ENCODE measurements at regions not wholly inside any gene's neighbourhood (a gene's known extent, or its start where the extent isn't known, plus 50 kb on each side); places are given as distances from the start of the nearest gene placed in this dataset.

- intact Hi-C loops (cut with micrococcal nuclease) = no loop called here
- no peak for ATAC-seq
These were observed 106.6 kb upstream of the DDX18 start for GRCh38 chr2:117707874-117708273.

More at GRCh38 chr2:117707874-117708273, 106.6 kb upstream of the DDX18 start:
- CTCF ChIA-PET = no interaction called here
- no peak overlapping the region for H2AFZ ChIP-seq (ENCODE audit: low read depth, low read length, poor library complexity, severe bottlenecking)
- H3K9me2 ChIP-seq (ENCODE audit: insufficient read depth) = no peaks in the 10 kb centered on the region
- H3K27ac ChIP-seq (ENCODE audit: low read depth, low read length) = no peak overlapping the region
- no peaks in the 10 kb centered on the region for H4K20me1 ChIP-seq (ENCODE audit: insufficient read depth)
- no peak overlapping the region for H3K4me2 ChIP-seq (ENCODE audit: low read length)
- RAD21 ChIA-PET (ENCODE audit: low non-redundant PET in 1 of 2, low total read pairs in 2 of 2, uncharacterized antibody in 2 of 2, unreplicated experiment in 2 of 2) = no interaction called here
- no peaks in the 10 kb centered on the region for H3K9me3 ChIP-seq (ENCODE audit: control insufficient read depth in 1 of 2, insufficient read depth in 1 of 2, low read depth in 1 of 2, low read length in 2 of 2)
- no peak for DNase-seq (ENCODE audit: low read depth, low spot score)
- H3K4me3 ChIP-seq (replicated peaks in 1 of 2; ENCODE audit: low read depth in 1 of 2, low read length in 2 of 2) = no peak overlapping the region
- H3K4me1 ChIP-seq (ENCODE audit: control insufficient read depth in 1 of 2, insufficient read depth in 2 of 2, low read length in 2 of 2) = no peaks in the 10 kb centered on the region
- no peak overlapping the region for H3K9ac ChIP-seq (ENCODE audit: low read length)
- no peaks in the 10 kb centered on the region for H3K36me3 ChIP-seq (ENCODE audit: control insufficient read depth in 1 of 2, insufficient read depth in 2 of 2, low read length in 2 of 2)
- TF ChIP-seq SP1 (IDR thresholded peaks at IDR 0.05; ENCODE audit: low read depth) (no peak), POLR2A (IDR thresholded peaks at IDR 0.05; ENCODE audit: borderline replicate concordance, extremely low read depth, insufficient read depth, insufficient read length) (no peak), ELF1 (IDR thresholded peaks at IDR 0.05; ENCODE audit: borderline replicate concordance, low read depth) (no peak), REST (IDR thresholded peaks at IDR 0.05; ENCODE audit: low read depth) (no peak), JUND (IDR thresholded peaks at IDR 0.05) (no peak), RAD21 (IDR thresholded peaks at IDR 0.05; ENCODE audit: low read depth) (no peak), ZNF274 (IDR thresholded peaks at IDR 0.05; ENCODE audit: low read depth, low read length) (no peak)
- no peaks in the 10 kb centered on the region for H3K27me3 ChIP-seq (ENCODE audit: insufficient read depth, low read length)
- H3K79me2 ChIP-seq (ENCODE audit: insufficient read depth, low read length) = no peaks in the 10 kb centered on the region
- POLR2A ChIA-PET = no interaction called here
- BruUV-seq (replicated peaks) = no TSS peak
